H9 (cell line): ENCODE measurements at regions not wholly inside any gene's neighbourhood (a gene's known extent, or its start where the extent isn't known, plus 50 kb on each side); places are given as distances from the start of the nearest gene placed in this dataset.

Source experiments
- DNase-seq: peaks from one replicate; pipeline ENCODE4 v3.0.0-alpha.2; 2017
- H2AFZ ChIP-seq: one replicate; pipeline ENCODE4 v1.6.1; 2013; ENCODE audit warnings: mild to moderate bottlenecking, low read length, control low read depth, moderate library complexity
- H2AK5ac ChIP-seq: 2 replicates; pipeline ENCODE4 v1.6.1; 2013; ENCODE audit warnings: low read length, control low read depth, mixed read lengths; ENCODE audit not compliant: insufficient read length
- H2BK120ac ChIP-seq: one replicate; pipeline ENCODE4 v1.6.1; 2013; ENCODE audit warnings: low read depth, mild to moderate bottlenecking, low read length, control low read depth, inconsistent platforms; ENCODE audit not compliant: poor library complexity, severe bottlenecking
- H2BK12ac ChIP-seq: 2 replicates; pipeline ENCODE4 v1.6.1; 2013; ENCODE audit warnings: low read length, control low read depth, mixed read lengths, low read depth; ENCODE audit not compliant: insufficient read length
- H2BK15ac ChIP-seq: 2 replicates; pipeline ENCODE4 v1.6.1; 2013; ENCODE audit warnings: low read depth, low read length, control low read depth
- H2BK20ac ChIP-seq: one replicate; pipeline ENCODE4 v1.6.1; 2013; ENCODE audit warnings: low read depth, mild to moderate bottlenecking, low read length, control low read depth, inconsistent platforms; ENCODE audit not compliant: poor library complexity, severe bottlenecking
- H2BK5ac ChIP-seq: 2 replicates; pipeline ENCODE4 v1.6.1; 2013; ENCODE audit warnings: low read length, control low read depth, mixed read lengths; ENCODE audit not compliant: insufficient read length
- H3K14ac ChIP-seq: 2 replicates; pipeline ENCODE4 v1.6.1; 2013; ENCODE audit warnings: low read length, control low read depth; ENCODE audit not compliant: insufficient read depth
- H3K18ac ChIP-seq: 2 replicates; pipeline ENCODE4 v1.6.1; 2013; ENCODE audit warnings: low read depth, mild to moderate bottlenecking, mixed read lengths, low read length, control low read depth; ENCODE audit not compliant: insufficient read length
- H3K23ac ChIP-seq: 2 replicates; pipeline ENCODE4 v1.6.1; 2013; ENCODE audit warnings: low read length, control low read depth, mixed read lengths, low read depth; ENCODE audit not compliant: insufficient read length
- H3K23me2 ChIP-seq: 2 replicates; pipeline ENCODE4 v1.6.1; 2013; ENCODE audit warnings: low read depth, mild to moderate bottlenecking, mixed read lengths, low read length, control low read depth; ENCODE audit not compliant: insufficient read length, poor library complexity, severe bottlenecking
- H3K27ac ChIP-seq: 2 replicates; pipeline ENCODE4 v1.5.1; 2013; ENCODE audit warnings: low read length, control low read depth, mixed read lengths, low read depth; ENCODE audit not compliant: insufficient read length
- H3K27me3 ChIP-seq: 2 replicates; pipeline ENCODE4 v1.6.1; 2013; ENCODE audit warnings: low read length, control low read depth, inconsistent platforms; ENCODE audit not compliant: insufficient read depth
- H3K4ac ChIP-seq: 2 replicates; pipeline ENCODE4 v1.6.1; 2013; ENCODE audit warnings: low read depth, mild to moderate bottlenecking, control low read depth, inconsistent platforms, low read length, moderate library complexity
- H3K4me1 ChIP-seq: 2 replicates; pipeline ENCODE4 v1.6.1; 2013; ENCODE audit warnings: low read length, control low read depth, inconsistent platforms; ENCODE audit not compliant: insufficient read depth
- H3K4me2 ChIP-seq: 2 replicates; pipeline ENCODE4 v1.6.1; 2013; ENCODE audit warnings: low read length, control low read depth, mixed read lengths; ENCODE audit not compliant: insufficient read length, insufficient read depth
- H3K56ac ChIP-seq: 2 replicates; pipeline ENCODE4 v1.6.1; 2013; ENCODE audit warnings: low read depth, mild to moderate bottlenecking, mixed read lengths, low read length, control low read depth; ENCODE audit not compliant: insufficient read length
- H3K79me1 ChIP-seq: 2 replicates; pipeline ENCODE4 v1.6.1; 2013; ENCODE audit warnings: low read depth, mild to moderate bottlenecking, moderate library complexity, low read length, control low read depth, inconsistent platforms; ENCODE audit not compliant: insufficient read depth, poor library complexity, severe bottlenecking
- H3K79me2 ChIP-seq: 2 replicates; pipeline ENCODE4 v1.6.1; 2013; ENCODE audit warnings: low read length, control low read depth, inconsistent platforms; ENCODE audit not compliant: insufficient read depth
- H3K9ac ChIP-seq: 2 replicates; pipeline ENCODE4 v1.6.1; 2013; ENCODE audit warnings: low read length, control low read depth, mixed read lengths; ENCODE audit not compliant: insufficient read length; ENCODE audit errors: extremely low read depth
- H3K9me3 ChIP-seq: one replicate; pipeline ENCODE4 v1.6.1; 2013; ENCODE audit warnings: low read depth, low read length, inconsistent platforms; ENCODE audit not compliant: control insufficient read depth
- H3T11ph ChIP-seq: one replicate; pipeline ENCODE4 v1.6.1; 2013; ENCODE audit warnings: mild to moderate bottlenecking, low read length, control low read depth, inconsistent platforms
- H4K20me1 ChIP-seq: one replicate; pipeline ENCODE4 v1.6.1; 2013; ENCODE audit not compliant: control insufficient read depth, insufficient read length, insufficient read depth
- H4K5ac ChIP-seq: 2 replicates; pipeline ENCODE4 v1.6.1; 2013; ENCODE audit warnings: low read depth, mild to moderate bottlenecking, mixed read lengths, low read length, control low read depth; ENCODE audit not compliant: insufficient read length
- H4K8ac ChIP-seq: replicated peaks from 2 replicates; pipeline ENCODE4 v1.6.1; 2013; ENCODE audit warnings: low read length, control low read depth, mixed read lengths, low read depth; ENCODE audit not compliant: insufficient read length
- H4K91ac ChIP-seq: 2 replicates; pipeline ENCODE4 v1.6.1; 2013; ENCODE audit warnings: low read depth, mild to moderate bottlenecking, moderate library complexity, mixed read lengths, low read length, control low read depth; ENCODE audit not compliant: insufficient read length
- H3K27ac Mint-ChIP-seq, 3 experiments: 2 replicates in 2 of 3; 3 replicates in 1 of 3; pipeline ENCODE4 v1.8.0; 2020 to 2021; ENCODE audit warnings: mixed read lengths in 3 of 3, mild to moderate bottlenecking in 1 of 3, moderate library complexity in 1 of 3
- H3K27me3 Mint-ChIP-seq: 2 replicates; pipeline ENCODE4 v1.8.0; 2021; ENCODE audit warnings: low read depth, mild to moderate bottlenecking, moderate library complexity, mixed read lengths
- H3K36me3 Mint-ChIP-seq, 3 experiments: 2 replicates in 2 of 3; 3 replicates in 1 of 3; pipeline ENCODE4 v1.8.0; 2020 to 2021; ENCODE audit warnings: low read depth in 3 of 3, mixed read lengths in 3 of 3; ENCODE audit not compliant: insufficient read depth in 1 of 3
- H3K4me1 Mint-ChIP-seq, 2 experiments: 2 replicates each; pipeline ENCODE4 v1.8.0; 2020; ENCODE audit warnings: mixed read lengths in 2 of 2
- H3K4me3 Mint-ChIP-seq, 2 experiments: 2 replicates in 1 of 2; 3 replicates in 1 of 2; pipeline ENCODE4 v1.8.0; 2020 to 2021; ENCODE audit warnings: mild to moderate bottlenecking in 2 of 2, mixed read lengths in 2 of 2, moderate library complexity in 1 of 2
- H3K9me3 Mint-ChIP-seq, 2 experiments: 2 replicates in 1 of 2; 3 replicates in 1 of 2; pipeline ENCODE4 v1.8.0; 2020; ENCODE audit warnings: mild to moderate bottlenecking in 2 of 2, mixed read lengths in 2 of 2, moderate library complexity in 1 of 2
- CTCF ChIP-seq: fragments of 200-600 bp; sonication (generic); conservative IDR thresholded peaks from 3 replicates; pipeline ENCODE4 v1.8.0; 2021; ENCODE audit warnings: antibody characterized with exemption, mild to moderate bottlenecking
- WGBS: extraction: QIAGEN DNeasy Blood & Tissue Kit; methylation state at CpG from one replicate; pipeline ENCODE4 v1.1.7; 2013; ENCODE audit warnings: missing lambda C conversion rate, low lambda C conversion rate, mixed read lengths; ENCODE audit not compliant: insufficient read length; ENCODE audit errors: extremely low coverage; 5-methylcytosine and 5-hydroxymethylcytosine counted together

GRCh38 chr5:33267801-33268200 lies 173.0 kb upstream of the TARS1 start:
- H3K9me3 Mint-ChIP-seq, result peaks cover 16 to 18% of the 10 kb centered on the region in 2 experiments
- no peak overlapping the region for H4K91ac ChIP-seq
- H2AFZ ChIP-seq, result no peak overlapping the region
- H2BK120ac ChIP-seq, result no peak overlapping the region
- no peak overlapping the region for H3K4ac ChIP-seq
- no peak overlapping the region for H4K5ac ChIP-seq
- H3K4me3 Mint-ChIP-seq, result no peak overlapping the region
- H3K4me2 ChIP-seq, result no peak overlapping the region
- H3T11ph ChIP-seq, result no peak overlapping the region
- no peaks in the 10 kb centered on the region for H3K23me2 ChIP-seq
- TF ChIP-seq CTCF, result no peak
- no peak overlapping the region for H2BK5ac ChIP-seq
- no peak overlapping the region for H3K27ac ChIP-seq
- no peak overlapping the region for H3K9ac ChIP-seq
- H3K4me1 ChIP-seq, result no peaks in the 10 kb centered on the region
- peaks cover 0 to 10% (median 1%) of the 10 kb centered on the region in 3 experiments; a peak in 2 of 7 replicates for H3K36me3 Mint-ChIP-seq
- no peaks in the 10 kb centered on the region for H3K27me3 Mint-ChIP-seq
- H3K27ac Mint-ChIP-seq, result peak overlapping the region in 1 of 3 experiments; percentile 44; a peak in 1 of 7 replicates
- no peak overlapping the region for H2BK20ac ChIP-seq
- no peak overlapping the region for H2BK12ac ChIP-seq
- no peaks in the 10 kb centered on the region for H3K27me3 ChIP-seq
- WGBS, result no CpG with 5 or more reads among the region's 1 CpG
- no peak overlapping the region for H4K8ac ChIP-seq
- no peaks in the 10 kb centered on the region for H3K9me3 ChIP-seq
- H3K56ac ChIP-seq, result no peak overlapping the region
- no peaks in the 10 kb centered on the region for H3K4me1 Mint-ChIP-seq
- no peak for DNase-seq
- H3K23ac ChIP-seq, result no peak overlapping the region
- H3K18ac ChIP-seq, result no peak overlapping the region
- H3K14ac ChIP-seq, result no peak overlapping the region
- no peak overlapping the region for H2AK5ac ChIP-seq
- no peaks in the 10 kb centered on the region for H3K79me1 ChIP-seq
- H4K20me1 ChIP-seq, result no peaks in the 10 kb centered on the region
- no peak overlapping the region for H2BK15ac ChIP-seq
- no peaks in the 10 kb centered on the region for H3K79me2 ChIP-seq
